Psoas muscle (tissue), 7 donors: ENCODE measurements at regions not wholly inside any gene's neighbourhood (a gene's known extent, or its start where the extent isn't known, plus 50 kb on each side); places are given as distances from the start of the nearest gene placed in this dataset.

Experiments used
- ATAC-seq, 4 donors: fragments of 200-7000 bp; cut with Tn5 transposase; one replicate each; pipeline ENCODE4 v1.9.1; 2020; ENCODE audit warnings: moderate library complexity in 3 of 4, mild to moderate bottlenecking in 2 of 4
- DNase-seq, 2 donors: peaks; one replicate each; pipeline ENCODE4 v3.0.0-alpha.2; 2020
- H3K27ac ChIP-seq: fragments of 200-600 bp; one replicate; pipeline ENCODE4 v1.8.0; 2022
- H3K27me3 ChIP-seq, 3 donors: fragments of 200-600 bp in 1 of 3; one replicate each; pipeline versions ENCODE4 v1.6.1 to v1.8.0; 2013 to 2022; ENCODE audit warnings: low read length in 2 of 3, mild to moderate bottlenecking in 2 of 3, moderate library complexity in 1 of 3; ENCODE audit not compliant: insufficient read depth in 3 of 3
- H3K36me3 ChIP-seq, 2 donors: fragments of 200-600 bp in 1 of 2; one replicate each; pipeline versions ENCODE4 v1.6.1 to v1.8.0; 2013 to 2022; ENCODE audit warnings: low read depth in 1 of 2, mild to moderate bottlenecking in 1 of 2, moderate library complexity in 1 of 2; ENCODE audit not compliant: insufficient read depth in 1 of 2
- H3K4me1 ChIP-seq: fragments of 200-600 bp; one replicate; pipeline ENCODE4 v1.8.0; 2022
- H3K4me3 ChIP-seq: fragments of 200-600 bp; one replicate; pipeline ENCODE4 v1.8.0; 2022; ENCODE audit warnings: mild to moderate bottlenecking
- H3K9me3 ChIP-seq: fragments of 200-600 bp; one replicate; pipeline ENCODE4 v1.8.0; 2022
- CTCF ChIP-seq: fragments of 200-600 bp; IDR thresholded peaks from one replicate; pipeline ENCODE4 v1.8.0; 2022; ENCODE audit warnings: antibody characterized with exemption
- WGBS, 3 donors: extraction: QIAGEN DNeasy Blood & Tissue Kit; methylation state at CpG; one replicate each; pipeline versions ENCODE4 v1.1.6 to v1.1.7; 2013; 5-methylcytosine and 5-hydroxymethylcytosine counted together
- intact Hi-C, 2 donors: fragments of 100-400 bp; cut with DNase I; formaldehyde crosslinking; loops; one replicate each; pipeline versions ENCODE4 v1.11.0 to v1.14.2; 2022
- donor health status: healthy with polysubstance abuse.
- donor health status: DM: no; HTN: no; CAD: no; lungs with moderate emphysema.
- donor health status: Bipolar disorder and iron deficiency.
- donor health status: healthy.
- donor health status: DM: yes; HTN: yes; CAD: no.
- donor health status: DM: no; HTN: no; CAD: no.
- donor health status: DM: yes; HTN: yes; CAD: no.

- Histone ChIP-seq H3K36me3 (no peaks in the 10 kb centered on the region), H3K4me1 (no peaks in the 10 kb centered on the region), H3K4me3 (no peak overlapping the region), H3K9me3 (no peaks in the 10 kb centered on the region), H3K27ac (no peak overlapping the region), H3K27me3 (no peaks in the 10 kb centered on the region)
- 58 to 69% (median 64%) methylated on average over 7 of the region's 7 CpGs for WGBS, 3 donors
- no peak for TF ChIP-seq CTCF
- intact Hi-C loops, result no loop called here
- no peak for ATAC-seq
- no peak for DNase-seq
Observed at GRCh38 chr4:25536564-25537320, 118.9 kb upstream of the SLC34A2 start.

GRCh38 chr4:25538430-25538829, 117.2 kb upstream of the SLC34A2 start:
- no peak overlapping the region for H3K4me3 ChIP-seq
- no peaks in the 10 kb centered on the region for H3K4me1 ChIP-seq
- no peaks in the 10 kb centered on the region for H3K27me3 ChIP-seq
- H3K9me3 ChIP-seq, result no peaks in the 10 kb centered on the region
- ATAC-seq (no peak), DNase-seq (no peak)
- intact Hi-C loops, result no loop called here
- no peak for TF ChIP-seq CTCF
- H3K36me3 ChIP-seq, result no peaks in the 10 kb centered on the region
- H3K27ac ChIP-seq, result no peak overlapping the region
- 77 to 82% (median 80%) methylated on average over 4 of the region's 4 CpGs for WGBS, 3 donors

GRCh38 chr4:25539241-25539640, 116.4 kb upstream of the SLC34A2 start:
- Histone ChIP-seq H3K27ac (no peak overlapping the region), H3K4me1 (no peaks in the 10 kb centered on the region), H3K9me3 (no peaks in the 10 kb centered on the region), H3K36me3 (no peaks in the 10 kb centered on the region), H3K27me3 (no peaks in the 10 kb centered on the region), H3K4me3 (no peak overlapping the region)
- no peak for TF ChIP-seq CTCF
- ATAC-seq (no peak), DNase-seq (no peak)
- intact Hi-C loops, result no loop called here
- 85 to 92% (median 91%) methylated on average over 3 of the region's 3 CpGs for WGBS, 3 donors

GRCh38 chr4:25540734-25541133, 114.9 kb upstream of the SLC34A2 start:
- TF ChIP-seq CTCF, result no peak
- no peaks in the 10 kb centered on the region for H3K9me3 ChIP-seq
- ATAC-seq (no peak), DNase-seq (no peak)
- no peaks in the 10 kb centered on the region for H3K4me1 ChIP-seq
- intact Hi-C loops, result no loop called here
- no peaks in the 10 kb centered on the region for H3K27me3 ChIP-seq
- H3K36me3 ChIP-seq, result no peaks in the 10 kb centered on the region
- H3K27ac ChIP-seq, result no peak overlapping the region
- 80 to 87% (median 83%) methylated on average over 2 of the region's 2 CpGs for WGBS, 3 donors
- no peak overlapping the region for H3K4me3 ChIP-seq

GRCh38 chr4:25547343-25547742, 108.3 kb upstream of the SLC34A2 start:
- ATAC-seq (no peak), DNase-seq (no peak)
- WGBS, 3 donors, result 80 to 83% (median 82%) methylated on average over 5 of the region's 5 CpGs
- no peak overlapping the region for H3K4me3 ChIP-seq
- peaks cover 10% of the 10 kb centered on the region for H3K9me3 ChIP-seq
- no peaks in the 10 kb centered on the region for H3K4me1 ChIP-seq
- no peak overlapping the region for H3K27ac ChIP-seq
- intact Hi-C loops, result no loop called here
- H3K36me3 ChIP-seq, result no peaks in the 10 kb centered on the region
- no peak for TF ChIP-seq CTCF
- H3K27me3 ChIP-seq, result no peaks in the 10 kb centered on the region
